ENCODE measurements at regions not wholly inside any gene's neighbourhood (a gene's known extent, or its start where the extent isn't known, plus 50 kb on each side); places are given as distances from the start of the nearest gene placed in this dataset.

GRCh38 chr14:83893447-83893846, 1636.5 kb upstream of the FLRT2 start:
- no peak for TF ChIP-seq POLR2AphosphoS5 (IDR thresholded peaks at IDR 0.05; ENCODE audit: borderline replicate concordance, low read depth, low read length)
- TF ChIP-seq EZH2 (IDR thresholded peaks at IDR 0.05) = no peak
